Lower leg skin (tissue), 3 donors: ENCODE measurements at regions not wholly inside any gene's neighbourhood (a gene's known extent, or its start where the extent isn't known, plus 50 kb on each side); places are given as distances from the start of the nearest gene placed in this dataset.

ENCODE experiments used
- POLR2A ChIP-seq, 2 donors: fragments of 450-650 bp; IDR thresholded peaks; one replicate each; pipeline ENCODE4 v1.6.1; 2016 to 2017; ENCODE audit warnings: antibody characterized with exemption in 2 of 2, mild to moderate bottlenecking in 1 of 2, moderate library complexity in 1 of 2
- TF ChIP-seq, protein P1 (sequence below), 3 donors: fragments of 450-650 bp; IDR thresholded peaks; one replicate each; pipeline ENCODE4 v1.5.1; 2016; ENCODE audit warnings: antibody characterized with exemption in 3 of 3, mild to moderate bottlenecking in 3 of 3, moderate library complexity in 2 of 3

GRCh38 chr22:47778160-47778658, 1015.8 kb downstream of the TBC1D22A start:
- TF ChIP-seq, protein P1, sequence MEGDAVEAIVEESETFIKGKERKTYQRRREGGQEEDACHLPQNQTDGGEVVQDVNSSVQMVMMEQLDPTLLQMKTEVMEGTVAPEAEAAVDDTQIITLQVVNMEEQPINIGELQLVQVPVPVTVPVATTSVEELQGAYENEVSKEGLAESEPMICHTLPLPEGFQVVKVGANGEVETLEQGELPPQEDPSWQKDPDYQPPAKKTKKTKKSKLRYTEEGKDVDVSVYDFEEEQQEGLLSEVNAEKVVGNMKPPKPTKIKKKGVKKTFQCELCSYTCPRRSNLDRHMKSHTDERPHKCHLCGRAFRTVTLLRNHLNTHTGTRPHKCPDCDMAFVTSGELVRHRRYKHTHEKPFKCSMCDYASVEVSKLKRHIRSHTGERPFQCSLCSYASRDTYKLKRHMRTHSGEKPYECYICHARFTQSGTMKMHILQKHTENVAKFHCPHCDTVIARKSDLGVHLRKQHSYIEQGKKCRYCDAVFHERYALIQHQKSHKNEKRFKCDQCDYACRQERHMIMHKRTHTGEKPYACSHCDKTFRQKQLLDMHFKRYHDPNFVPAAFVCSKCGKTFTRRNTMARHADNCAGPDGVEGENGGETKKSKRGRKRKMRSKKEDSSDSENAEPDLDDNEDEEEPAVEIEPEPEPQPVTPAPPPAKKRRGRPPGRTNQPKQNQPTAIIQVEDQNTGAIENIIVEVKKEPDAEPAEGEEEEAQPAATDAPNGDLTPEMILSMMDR (IDR thresholded peaks at IDR 0.05), result no peak
- no peak for TF ChIP-seq POLR2A (IDR thresholded peaks at IDR 0.05)
